Superior temporal gyrus (tissue), 1 donor: ENCODE measurements at regions not wholly inside any gene's neighbourhood (a gene's known extent, or its start where the extent isn't known, plus 50 kb on each side); places are given as distances from the start of the nearest gene placed in this dataset.
"Not testable (repeated sequence)": the region's sequence is repeated elsewhere in the genome, so short reads cannot be mapped to it uniquely, and the experiment has no call there.

Experiments used
- DNase-seq: peaks from one replicate; pipeline ENCODE4 v3.0.0-alpha.2; 2016; ENCODE audit errors: extremely low spot score

DNA sequence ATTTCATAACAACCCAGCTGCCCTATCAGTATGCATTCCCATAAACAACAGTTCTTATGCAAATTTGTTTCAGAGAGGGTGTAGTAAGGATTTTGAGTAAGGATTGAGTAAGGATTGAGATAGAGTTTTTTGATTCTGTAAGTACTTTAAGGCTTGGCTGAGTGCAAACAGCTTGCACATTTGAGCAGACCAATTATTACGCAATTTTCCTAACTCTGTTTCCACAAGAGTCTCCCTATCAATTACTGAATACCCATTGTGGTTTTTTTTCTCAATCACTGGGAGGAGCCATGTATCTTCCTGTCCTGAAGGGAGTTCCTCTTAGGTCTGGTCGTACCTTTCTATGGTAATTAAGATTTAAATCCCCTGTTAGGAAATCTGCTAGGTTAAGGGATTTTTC, 105.0 kb upstream of the AADAT start:
- not testable (repeated sequence) for DNase-seq

DNA sequence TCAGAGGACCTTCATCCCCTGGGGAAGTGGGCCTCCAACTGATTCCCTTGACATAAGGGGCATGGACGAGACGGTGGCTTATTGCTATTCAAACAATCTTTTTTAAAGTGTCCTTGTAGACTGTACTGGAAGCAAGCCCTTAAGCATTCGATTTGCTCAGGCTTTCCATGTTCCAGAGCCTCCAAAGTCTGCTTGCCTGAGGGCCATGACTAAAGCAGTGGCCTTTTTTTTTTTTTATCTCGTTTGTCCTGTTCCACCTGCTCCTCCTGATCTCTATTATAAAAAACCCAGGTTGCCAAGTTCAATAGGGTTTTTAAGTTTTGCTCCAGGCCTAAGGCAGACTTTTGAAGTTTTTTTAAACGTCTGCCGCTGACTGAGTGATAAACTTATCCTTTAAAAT, 103.7 kb upstream of the AADAT start:
- DNase-seq, result no peak

DNA sequence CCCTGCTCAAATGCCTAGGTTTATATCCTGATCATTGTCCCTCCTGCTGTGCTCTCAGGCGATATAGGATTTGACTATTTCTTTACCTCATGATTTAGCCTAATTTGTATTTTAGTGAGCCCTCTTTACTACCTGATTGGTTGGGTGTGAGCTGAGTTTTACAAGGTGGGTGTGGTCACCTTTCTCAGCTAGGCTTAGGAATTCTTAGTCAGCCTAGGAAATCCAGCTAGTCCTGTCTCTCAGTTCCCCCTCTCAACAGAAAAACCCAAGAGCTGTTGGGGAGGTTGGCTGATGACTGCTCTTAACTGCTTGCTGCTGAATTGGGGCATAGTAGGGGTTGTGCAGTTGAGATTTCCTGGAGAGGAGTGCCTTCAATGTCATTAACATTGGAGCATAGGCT, 100.5 kb upstream of the AADAT start:
- no peak for DNase-seq

DNA sequence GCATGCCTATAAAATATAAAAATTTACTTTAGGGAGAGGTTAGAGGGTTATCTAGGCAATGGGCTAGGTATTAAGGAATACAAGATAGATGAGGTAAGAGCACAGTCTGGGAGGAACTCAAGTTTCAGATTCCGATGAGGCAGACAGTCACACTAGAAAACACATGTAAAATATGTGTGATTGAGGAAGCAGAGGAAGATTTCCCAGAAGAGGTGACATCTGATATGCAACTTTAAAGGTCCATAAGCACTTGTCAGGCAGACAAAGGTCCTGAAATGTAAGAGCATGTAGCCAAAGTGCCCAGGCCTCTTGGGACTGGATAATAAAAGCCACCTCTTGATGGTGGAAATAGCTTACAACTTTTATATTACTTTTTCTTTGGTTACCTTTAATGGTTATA, 81.1 kb upstream of the AADAT start:
- no peak for DNase-seq

DNA sequence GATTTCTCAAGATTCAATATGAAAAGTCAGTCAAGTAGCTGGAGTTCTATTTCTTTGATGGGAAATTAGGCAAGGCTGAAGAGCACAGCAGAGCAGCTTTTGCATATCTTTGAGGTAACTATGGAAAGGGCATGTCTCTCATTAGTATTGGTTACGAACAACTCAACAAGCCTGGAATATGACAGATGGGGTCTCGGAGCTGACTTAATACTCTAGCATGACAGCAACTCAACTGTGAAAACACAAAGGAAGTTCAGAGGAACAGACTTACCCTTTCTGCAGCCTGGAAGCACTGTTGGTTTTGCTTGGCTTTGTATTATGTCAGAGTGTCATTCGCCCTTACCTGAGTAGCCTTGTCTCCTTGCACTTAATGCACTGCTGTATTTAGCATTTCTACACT, 79.9 kb upstream of the AADAT start:
- DNase-seq, result no peak

DNA sequence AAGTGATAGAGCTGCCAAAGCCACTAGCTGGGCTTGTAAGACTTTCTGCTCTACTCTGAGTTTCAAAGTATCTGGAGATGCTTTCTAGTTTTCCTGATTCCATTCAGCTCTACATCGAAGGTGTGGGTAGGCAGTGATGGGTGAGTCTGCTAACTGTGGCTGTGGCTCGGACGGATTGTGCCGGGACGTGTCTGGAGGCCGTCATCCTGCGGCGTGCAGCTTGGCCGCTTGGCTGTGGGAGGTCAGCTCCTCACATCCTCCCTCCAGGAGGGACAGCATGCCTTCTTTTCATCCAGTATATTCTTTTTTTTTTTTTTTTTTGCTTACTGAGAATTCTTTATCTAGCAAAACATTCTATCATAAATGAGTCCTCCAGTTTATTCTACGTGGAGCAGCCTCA, 77.9 kb upstream of the AADAT start:
- no peak for DNase-seq

DNA sequence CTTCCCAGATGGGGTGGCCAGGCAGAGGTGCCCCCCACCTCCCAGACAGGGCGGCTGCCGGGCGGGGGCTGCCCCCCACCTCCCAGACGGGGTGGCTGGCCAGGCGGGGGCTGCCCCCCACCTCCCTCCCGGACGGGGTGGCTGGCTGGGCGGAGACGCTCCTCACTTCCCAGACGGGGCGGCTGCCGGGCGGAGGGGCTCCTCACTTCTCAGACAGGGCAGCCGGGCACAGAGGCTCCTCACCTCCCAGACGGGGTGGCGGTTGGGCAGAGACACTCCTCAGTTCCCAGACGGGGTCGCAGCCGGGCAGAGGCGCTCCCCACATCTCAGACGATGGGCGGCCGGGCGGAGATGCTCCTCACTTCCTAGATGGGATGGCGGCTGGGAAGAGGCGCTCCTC, 76.4 kb upstream of the AADAT start:
- DNase-seq, result not testable (repeated sequence)

DNA sequence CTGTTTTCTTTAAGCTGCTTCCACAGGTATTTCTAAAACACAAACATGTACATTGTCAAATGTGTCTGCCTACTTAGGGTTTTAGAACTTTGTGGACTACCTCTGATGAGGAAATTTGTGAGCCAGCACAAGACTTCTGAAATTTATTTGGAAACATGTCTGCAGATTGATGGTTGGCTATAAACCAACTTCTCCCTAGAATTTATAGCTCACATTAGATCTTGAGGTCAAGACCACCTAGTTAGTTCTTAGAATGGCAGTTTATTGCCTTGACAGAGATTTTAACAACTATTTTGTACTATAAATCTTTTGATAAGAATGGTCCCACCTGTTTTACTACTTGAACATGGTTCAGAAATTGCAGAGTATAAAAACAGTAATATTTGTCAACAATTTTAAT, 72.7 kb upstream of the AADAT start:
- no peak for DNase-seq

DNA sequence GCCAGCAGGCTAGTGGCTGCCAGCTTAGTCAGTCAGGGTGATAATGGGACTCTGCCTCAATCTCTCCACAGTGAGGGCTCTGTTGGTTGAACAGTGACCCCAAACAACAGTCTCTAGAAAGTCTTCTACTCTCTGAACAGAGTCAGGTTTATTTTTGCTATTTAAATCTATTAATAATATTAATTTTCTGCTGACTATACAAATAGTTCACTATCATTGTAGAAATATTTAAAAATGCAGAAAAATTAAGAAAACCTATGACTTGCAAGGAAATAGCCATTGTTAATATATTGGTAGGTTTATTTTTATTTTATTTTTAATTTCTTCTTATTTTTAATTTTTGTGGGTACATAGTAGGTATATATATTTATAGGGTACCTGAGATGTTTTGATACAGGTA, 67.9 kb upstream of the AADAT start:
- DNase-seq, result no peak

DNA sequence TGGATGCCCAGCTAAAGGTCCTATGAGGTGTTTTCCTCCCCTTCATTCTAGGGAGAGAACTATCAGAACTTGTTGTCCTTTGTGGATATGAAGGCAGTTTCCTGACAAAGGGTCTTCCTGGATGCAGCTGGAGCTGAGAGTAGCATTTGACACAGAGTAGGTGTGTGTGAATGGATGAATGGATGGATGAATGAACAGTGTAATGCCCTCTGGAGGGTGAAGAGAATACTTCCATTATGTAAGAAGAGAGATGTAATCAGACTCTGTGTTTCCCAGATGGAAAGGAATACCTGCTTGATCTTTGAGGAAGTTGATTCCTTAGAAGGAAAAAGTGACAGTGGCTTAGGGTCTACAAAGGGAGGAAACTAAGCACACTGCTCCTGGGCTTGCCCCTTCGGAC, 55.4 kb upstream of the AADAT start:
- no peak for DNase-seq

DNA sequence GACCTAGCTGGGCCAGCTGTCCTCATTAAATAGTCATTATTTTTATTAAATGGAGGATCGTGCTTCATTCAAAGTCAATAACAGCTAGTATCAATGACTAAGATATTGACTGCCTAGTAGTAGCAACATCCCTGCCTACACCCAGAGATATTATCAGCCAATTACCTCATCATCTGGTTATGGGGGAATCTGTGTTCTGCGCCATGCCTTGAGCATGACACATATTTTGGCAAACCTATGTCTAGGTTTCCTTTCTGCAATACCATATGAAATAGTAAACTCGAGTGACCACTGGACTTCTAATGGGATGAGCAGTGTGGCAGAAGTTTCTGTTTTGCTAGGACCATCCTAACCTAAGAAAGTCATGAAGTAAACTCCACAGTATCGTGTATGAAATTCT, 50.0 kb upstream of the AADAT start:
- no peak for DNase-seq
